IMR-90 (cell line): ENCODE measurements at regions not wholly inside any gene's neighbourhood (a gene's known extent, or its start where the extent isn't known, plus 50 kb on each side); places are given as distances from the start of the nearest gene placed in this dataset.

Source experiments
- ATAC-seq: fragments of 200-7000 bp; cut with Tn5 transposase; 2 replicates; pipeline ENCODE4 v1.9.1; 2020; ENCODE audit warnings: low read depth, mild to moderate bottlenecking, moderate library complexity
- BruUV-seq: library from RNA; stranded (reverse); fragments of 400-500 nt; replicated peaks from 2 replicates; lab custom pipeline; 2021; lab: Mats Ljungman, UMichigan
- CTCF ChIA-PET: fragments of 300-600 bp; formaldehyde crosslinking; extraction: SDS; loops from one replicate; lab custom pipeline; 2021; ENCODE audit warnings: antibody characterized with exemption; lab: Yijun Ruan, JAX
- POLR2A ChIA-PET: fragments of 300-600 bp; sonication (Branson Sonifier 250); formaldehyde crosslinking; loops from one replicate; lab custom pipeline; 2022; ENCODE audit warnings: antibody characterized with exemption; ENCODE audit not compliant: unreplicated experiment; lab: Charles Lee
- DNase-seq: peaks from one replicate; pipeline ENCODE4 v3.0.0; 2013
- H2AFZ ChIP-seq: replicated peaks from 2 replicates; pipeline ENCODE3; 2013; ENCODE audit warnings: low read length, mild to moderate bottlenecking; ENCODE audit not compliant: poor library complexity
- H2AK5ac ChIP-seq: 2 replicates; pipeline ENCODE4 v1.6.1; 2013; ENCODE audit warnings: low read depth, low read length, inconsistent platforms
- H2AK9ac ChIP-seq: replicated peaks from 2 replicates; pipeline ENCODE3; 2013; ENCODE audit warnings: mild to moderate bottlenecking, low read depth, low read length, moderate library complexity; ENCODE audit not compliant: poor library complexity
- H2BK120ac ChIP-seq: 2 replicates; pipeline ENCODE4 v1.6.1; 2013; ENCODE audit warnings: low read depth, low read length, inconsistent platforms
- H2BK15ac ChIP-seq: 3 replicates; pipeline ENCODE4 v1.6.1; 2013; ENCODE audit warnings: low read depth, low read length, inconsistent platforms
- H2BK20ac ChIP-seq: 2 replicates; pipeline ENCODE4 v1.6.1; 2013; ENCODE audit warnings: low read depth, mild to moderate bottlenecking, inconsistent platforms, low read length, moderate library complexity
- H2BK5ac ChIP-seq: 2 replicates; pipeline ENCODE4 v1.6.1; 2013; ENCODE audit warnings: mild to moderate bottlenecking, low read depth, low read length, inconsistent platforms; ENCODE audit not compliant: poor library complexity, severe bottlenecking
- H3K14ac ChIP-seq: replicated peaks from 2 replicates; pipeline ENCODE4 v1.6.1; 2013; ENCODE audit warnings: low read depth, low read length, inconsistent platforms
- H3K18ac ChIP-seq: 2 replicates; pipeline ENCODE4 v1.6.1; 2013; ENCODE audit warnings: low read depth, low read length, control low read depth
- H3K23ac ChIP-seq: 2 replicates; pipeline ENCODE4 v1.6.1; 2013; ENCODE audit warnings: low read depth, low read length, inconsistent platforms
- H3K27ac ChIP-seq: 2 replicates; pipeline ENCODE4 v1.5.1; 2013; ENCODE audit warnings: mild to moderate bottlenecking, control low read depth, low read length; ENCODE audit not compliant: insufficient read depth
- H3K27me3 ChIP-seq: 2 replicates; pipeline ENCODE4 v1.6.1; 2013; ENCODE audit warnings: low read length; ENCODE audit not compliant: control insufficient read depth, insufficient read depth
- H3K36me3 ChIP-seq: 2 replicates; pipeline ENCODE4 v1.6.1; 2013; ENCODE audit warnings: low read length, mixed read lengths; ENCODE audit not compliant: control insufficient read depth, insufficient read depth
- H3K4ac ChIP-seq: 2 replicates; pipeline ENCODE4 v1.6.1; 2013; ENCODE audit warnings: low read depth, low read length, inconsistent platforms
- H3K4me1 ChIP-seq: 2 replicates; pipeline ENCODE4 v1.6.1; 2013; ENCODE audit warnings: low read length, mixed read lengths; ENCODE audit not compliant: control insufficient read depth, insufficient read depth
- H3K4me2 ChIP-seq: 2 replicates; pipeline ENCODE4 v1.6.1; 2013; ENCODE audit warnings: low read depth, mild to moderate bottlenecking, control low read depth, low read length, moderate library complexity
- H3K4me3 ChIP-seq: 2 replicates; pipeline ENCODE4 v1.5.1; 2013; ENCODE audit warnings: low read depth, mild to moderate bottlenecking, control low read depth, low read length, moderate library complexity; ENCODE audit not compliant: insufficient read depth
- H3K56ac ChIP-seq: 2 replicates; pipeline ENCODE4 v1.6.1; 2013; ENCODE audit warnings: low read length, inconsistent platforms; ENCODE audit not compliant: insufficient read depth; ENCODE audit errors: extremely low read depth
- H3K79me1 ChIP-seq, 2 experiments: 2 replicates each; pipeline ENCODE4 v1.6.1; 2013; ENCODE audit warnings: low read length in 2 of 2, inconsistent platforms in 1 of 2, low read depth in 1 of 2
- H3K9ac ChIP-seq: 2 replicates; pipeline ENCODE4 v1.6.1; 2013; ENCODE audit warnings: low read depth, low read length, control low read depth
- H3K9me1 ChIP-seq: 2 replicates; pipeline ENCODE4 v1.6.1; 2013; ENCODE audit warnings: low read length, inconsistent platforms; ENCODE audit not compliant: insufficient read depth
- H3K9me3 ChIP-seq: 2 replicates; pipeline ENCODE4 v1.6.1; 2013; ENCODE audit warnings: low read length; ENCODE audit not compliant: control insufficient read depth, insufficient read depth
- H4K20me1 ChIP-seq: 2 replicates; pipeline ENCODE4 v1.6.1; 2013; ENCODE audit warnings: low read length, inconsistent platforms; ENCODE audit not compliant: insufficient read depth
- H4K5ac ChIP-seq: 2 replicates; pipeline ENCODE4 v1.6.1; 2013; ENCODE audit warnings: mild to moderate bottlenecking, low read depth, low read length, control low read depth
- H4K8ac ChIP-seq, 2 experiments: 2 replicates each; pipeline ENCODE4 v1.6.1; 2013; ENCODE audit warnings: low read depth in 2 of 2, low read length in 2 of 2, control low read depth in 1 of 2, inconsistent platforms in 1 of 2
- H4K91ac ChIP-seq: 2 replicates; pipeline ENCODE4 v1.6.1; 2013; ENCODE audit warnings: low read depth, low read length, inconsistent platforms; ENCODE audit not compliant: insufficient read depth
- CEBPB ChIP-seq: IDR thresholded peaks from 2 replicates; pipeline ENCODE4 v1.6.1; 2012; ENCODE audit warnings: low read depth, low read length, improper control_type of control experiment
- WGBS, 2 experiments: methylation state at CpG; one replicate each; pipeline versions ENCODE4 v1.1.5 to v1.1.7; 2013; ENCODE audit warnings: missing lambda C conversion rate in 2 of 2; ENCODE audit not compliant: insufficient read length in 1 of 2; ENCODE audit errors: extremely low coverage in 2 of 2; 5-methylcytosine and 5-hydroxymethylcytosine counted together
- dilution Hi-C: fragments of 300-500 bp; cut with HindIII; formaldehyde crosslinking; loops from one replicate; pipeline ENCODE4 v1.14.3; 2018; ENCODE audit warnings: low sequenced_read_pairs; ENCODE audit not compliant: unreplicated experiment
- in situ Hi-C: fragments of 300-500 bp; cut with MboI; formaldehyde crosslinking; loops from 3 replicates; pipeline ENCODE4 v1.14.3; 2019; ENCODE audit warnings: low sequenced_read_pairs, inconsistent platforms, mixed read lengths
- intact Hi-C: fragments of 100-400 bp; cut with micrococcal nuclease; formaldehyde crosslinking; loops from 2 replicates; pipeline ENCODE4 v1.10.0; 2022

DNA sequence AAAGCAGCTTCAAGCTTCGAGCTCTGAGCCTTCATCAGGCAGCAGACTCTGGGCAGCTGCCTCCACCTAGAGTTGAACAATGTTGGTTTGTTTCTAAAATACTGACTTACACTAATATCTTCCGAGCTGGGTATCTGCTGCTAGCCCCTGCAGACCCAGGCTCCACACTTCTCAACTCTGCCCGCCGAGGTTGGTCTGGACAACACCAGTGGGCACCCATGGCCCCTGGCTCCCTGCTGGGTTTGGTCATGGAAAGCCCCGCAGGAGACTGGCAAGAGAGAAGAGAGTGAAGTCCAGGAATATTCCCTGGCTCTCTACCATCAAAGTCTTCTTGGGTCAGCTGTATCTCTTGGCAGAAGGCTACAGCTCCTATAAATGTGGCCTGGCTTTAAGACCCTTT is 214.2 kb upstream of the TMEM132C start:
- intact Hi-C loops (no loop called here), in situ Hi-C loops (no loop called here), dilution Hi-C loops (no loop called here)
- H2BK120ac ChIP-seq: no peak overlapping the region
- H2AFZ ChIP-seq: no peak overlapping the region
- no peak overlapping the region for H4K8ac ChIP-seq
- H3K9me3 ChIP-seq: peaks cover 25% of the 10 kb centered on the region
- no peak overlapping the region for H3K14ac ChIP-seq
- no peaks in the 10 kb centered on the region for H3K9me1 ChIP-seq
- no peak overlapping the region for H3K23ac ChIP-seq
- H3K27ac ChIP-seq: no peak overlapping the region
- no peak overlapping the region for H2BK5ac ChIP-seq
- H3K4me3 ChIP-seq: no peak overlapping the region
- H3K9ac ChIP-seq: no peak overlapping the region
- no peak overlapping the region for H2BK20ac ChIP-seq
- DNase-seq (no peak), ATAC-seq (no peak)
- WGBS, 2 experiments: no CpG with 5 or more reads among the region's 5 CpGs
- H3K56ac ChIP-seq: no peak overlapping the region
- H3K79me1 ChIP-seq: no peaks in the 10 kb centered on the region
- no peak overlapping the region for H2BK15ac ChIP-seq
- TF ChIP-seq CEBPB: no peak
- no peak overlapping the region for H2AK5ac ChIP-seq
- no TSS peak for BruUV-seq
- no peak overlapping the region for H4K91ac ChIP-seq
- no peak overlapping the region for H3K4ac ChIP-seq
- H3K36me3 ChIP-seq: no peaks in the 10 kb centered on the region
- no peaks in the 10 kb centered on the region for H3K27me3 ChIP-seq
- ChIA-PET CTCF (no interaction called here), POLR2A (no interaction called here)
- H3K4me1 ChIP-seq: no peaks in the 10 kb centered on the region
- H2AK9ac ChIP-seq: no peak overlapping the region
- no peak overlapping the region for H3K18ac ChIP-seq
- no peak overlapping the region for H3K4me2 ChIP-seq
- H4K20me1 ChIP-seq: no peaks in the 10 kb centered on the region
- no peak overlapping the region for H4K5ac ChIP-seq
